Peyer's patch (tissue), 4 donors: ENCODE measurements at regions not wholly inside any gene's neighbourhood (a gene's known extent, or its start where the extent isn't known, plus 50 kb on each side); places are given as distances from the start of the nearest gene placed in this dataset.

Experiments used
- DNase-seq, 3 donors: peaks; one replicate each; pipeline ENCODE4 v3.0.0-alpha.2; 2017 to 2019
- H3K27ac ChIP-seq, 4 donors: fragments of 200-600 bp; sonication (generic); one replicate each; pipeline ENCODE4 v1.5.1; 2016 to 2019
- H3K27me3 ChIP-seq, 2 donors: fragments of 200-600 bp; sonication (generic); one replicate each; pipeline ENCODE4 v1.5.1; 2019
- H3K36me3 ChIP-seq, 3 donors: fragments of 200-600 bp; sonication (generic); one replicate each; pipeline ENCODE4 v1.5.1; 2016 to 2019
- H3K4me1 ChIP-seq, 4 donors: fragments of 200-600 bp; sonication (generic); one replicate each; pipeline ENCODE4 v1.5.1; 2016 to 2019
- H3K4me3 ChIP-seq, 4 donors: fragments of 200-600 bp; sonication (generic); 1 replicate in 3 of 4; 2 replicates in 1 of 4; pipeline ENCODE4 v1.5.1; 2016 to 2019; ENCODE audit warnings: mild to moderate bottlenecking in 1 of 4
- H3K9me3 ChIP-seq, 4 donors: fragments of 200-600 bp; sonication (generic); one replicate each; pipeline ENCODE4 v1.5.1; 2016 to 2019; ENCODE audit warnings: mild to moderate bottlenecking in 1 of 4
- POLR2A ChIP-seq, 2 donors: fragments of 450-650 bp; IDR thresholded peaks; one replicate each; pipeline ENCODE4 v1.5.1; 2017; ENCODE audit warnings: antibody characterized with exemption in 2 of 2, mild to moderate bottlenecking in 2 of 2, moderate library complexity in 2 of 2
- TF ChIP-seq, protein P1 (sequence below), 6 experiments: fragments of 450-650 bp in 4 of 6; fragments of 200-600 bp in 2 of 6; sonication (generic) in 1 of 6; IDR thresholded peaks; one replicate each; pipeline ENCODE4 v1.5.1; 2017 to 2019; ENCODE audit warnings: antibody characterized with exemption in 6 of 6, mild to moderate bottlenecking in 3 of 6, moderate library complexity in 1 of 6

- Histone ChIP-seq H3K27ac (no peak overlapping the region), H3K36me3 (peaks cover 0 to 3% (median 0%) of the 10 kb centered on the region in 3 donors), H3K27me3 (no peaks in the 10 kb centered on the region), H3K4me3 (no peak overlapping the region), H3K4me1 (no peaks in the 10 kb centered on the region), H3K9me3 (no peaks in the 10 kb centered on the region)
- DNase-seq: no peak
- TF ChIP-seq POLR2A (IDR thresholded peaks at IDR 0.05): no peak
- TF ChIP-seq, protein P1, sequence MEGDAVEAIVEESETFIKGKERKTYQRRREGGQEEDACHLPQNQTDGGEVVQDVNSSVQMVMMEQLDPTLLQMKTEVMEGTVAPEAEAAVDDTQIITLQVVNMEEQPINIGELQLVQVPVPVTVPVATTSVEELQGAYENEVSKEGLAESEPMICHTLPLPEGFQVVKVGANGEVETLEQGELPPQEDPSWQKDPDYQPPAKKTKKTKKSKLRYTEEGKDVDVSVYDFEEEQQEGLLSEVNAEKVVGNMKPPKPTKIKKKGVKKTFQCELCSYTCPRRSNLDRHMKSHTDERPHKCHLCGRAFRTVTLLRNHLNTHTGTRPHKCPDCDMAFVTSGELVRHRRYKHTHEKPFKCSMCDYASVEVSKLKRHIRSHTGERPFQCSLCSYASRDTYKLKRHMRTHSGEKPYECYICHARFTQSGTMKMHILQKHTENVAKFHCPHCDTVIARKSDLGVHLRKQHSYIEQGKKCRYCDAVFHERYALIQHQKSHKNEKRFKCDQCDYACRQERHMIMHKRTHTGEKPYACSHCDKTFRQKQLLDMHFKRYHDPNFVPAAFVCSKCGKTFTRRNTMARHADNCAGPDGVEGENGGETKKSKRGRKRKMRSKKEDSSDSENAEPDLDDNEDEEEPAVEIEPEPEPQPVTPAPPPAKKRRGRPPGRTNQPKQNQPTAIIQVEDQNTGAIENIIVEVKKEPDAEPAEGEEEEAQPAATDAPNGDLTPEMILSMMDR (IDR thresholded peaks at IDR 0.05): no peak
Measured at GRCh38 chr3:181274025-181274424, 284.5 kb upstream of the DNAJC19 start.

- Histone ChIP-seq H3K36me3 (no peaks in the 10 kb centered on the region), H3K4me3 (no peak overlapping the region), H3K27ac (no peak overlapping the region), H3K9me3 (no peaks in the 10 kb centered on the region), H3K27me3 (no peaks in the 10 kb centered on the region), H3K4me1 (no peaks in the 10 kb centered on the region)
- no peak for TF ChIP-seq POLR2A (IDR thresholded peaks at IDR 0.05)
- TF ChIP-seq, protein P1 (IDR thresholded peaks at IDR 0.05): no peak
- no peak for DNase-seq
Measured at GRCh38 chr3:181267312-181267711, 277.8 kb upstream of the DNAJC19 start.

GRCh38 chr3:181265750-181266333 is 276.3 kb upstream of the DNAJC19 start:
- Histone ChIP-seq H3K36me3 (no peaks in the 10 kb centered on the region), H3K27ac (no peak overlapping the region), H3K9me3 (no peaks in the 10 kb centered on the region), H3K27me3 (no peaks in the 10 kb centered on the region), H3K4me1 (no peaks in the 10 kb centered on the region), H3K4me3 (no peak overlapping the region)
- DNase-seq: no peak
- TF ChIP-seq, protein P1 (IDR thresholded peaks at IDR 0.05): no peak
- TF ChIP-seq POLR2A (IDR thresholded peaks at IDR 0.05): no peak

DNA sequence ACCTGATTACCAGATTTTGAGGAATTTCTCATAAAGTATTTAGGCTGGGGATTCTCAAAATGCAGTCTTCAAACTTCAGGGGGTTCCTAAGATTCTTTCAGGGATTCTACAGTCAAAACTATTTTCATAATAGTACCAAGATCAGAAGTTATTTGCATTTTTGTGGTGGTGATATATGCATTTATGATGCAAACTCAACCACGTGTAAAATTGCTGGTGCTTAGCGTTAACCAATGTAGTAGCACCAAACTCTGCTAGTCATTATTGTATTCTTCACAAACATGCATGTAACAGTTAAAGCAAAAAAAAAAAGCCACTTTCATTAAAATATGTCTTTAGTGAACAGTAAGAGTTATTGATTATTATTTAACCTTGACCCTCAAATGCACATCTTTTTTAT is 274.9 kb upstream of the DNAJC19 start:
- no peaks in the 10 kb centered on the region for H3K36me3 ChIP-seq
- no peak overlapping the region for H3K27ac ChIP-seq
- H3K4me1 ChIP-seq: no peaks in the 10 kb centered on the region
- no peak for DNase-seq
- H3K9me3 ChIP-seq: no peaks in the 10 kb centered on the region
- no peaks in the 10 kb centered on the region for H3K27me3 ChIP-seq
- no peak overlapping the region for H3K4me3 ChIP-seq
- TF ChIP-seq POLR2A (IDR thresholded peaks at IDR 0.05): no peak
- TF ChIP-seq, protein P1 (IDR thresholded peaks at IDR 0.05): no peak

DNA sequence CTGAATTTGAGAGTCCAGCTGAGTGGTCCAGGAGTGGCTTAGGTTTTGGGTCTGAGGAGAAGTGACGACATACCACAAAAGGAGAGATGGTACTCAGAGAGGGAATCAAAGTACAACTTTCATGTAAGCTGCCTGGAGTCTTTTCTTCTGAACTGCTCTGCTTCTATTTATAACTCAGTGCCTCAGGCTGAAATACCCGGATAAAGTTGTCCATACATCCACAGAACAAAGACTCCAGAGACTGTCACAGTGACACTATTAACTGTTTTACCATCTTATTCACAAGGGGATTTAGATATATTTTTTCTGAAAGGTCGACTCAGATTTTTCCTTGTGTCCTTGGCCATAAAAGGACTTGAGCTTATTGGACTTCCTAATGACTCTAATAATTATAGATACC is 264.3 kb upstream of the DNAJC19 start:
- no peak for TF ChIP-seq POLR2A (IDR thresholded peaks at IDR 0.05)
- TF ChIP-seq, protein P1 (IDR thresholded peaks at IDR 0.05): no peak
- H3K36me3 ChIP-seq: no peaks in the 10 kb centered on the region

GRCh38 chr3:181252631-181253030 is 263.1 kb upstream of the DNAJC19 start:
- no peak overlapping the region for H3K27ac ChIP-seq
- no peaks in the 10 kb centered on the region for H3K4me1 ChIP-seq
- H3K9me3 ChIP-seq: no peaks in the 10 kb centered on the region
- no peaks in the 10 kb centered on the region for H3K36me3 ChIP-seq
- H3K27me3 ChIP-seq: no peaks in the 10 kb centered on the region
- no peak overlapping the region for H3K4me3 ChIP-seq
- no peak for TF ChIP-seq POLR2A (IDR thresholded peaks at IDR 0.05)
- TF ChIP-seq, protein P1 (IDR thresholded peaks at IDR 0.05): no peak
- no peak for DNase-seq

More for the DNA sequence above, 264.3 kb upstream of the DNAJC19 start:
- no peak overlapping the region for H3K4me3 ChIP-seq
- H3K27me3 ChIP-seq: no peaks in the 10 kb centered on the region
- H3K9me3 ChIP-seq: no peaks in the 10 kb centered on the region
- no peak for DNase-seq
- no peaks in the 10 kb centered on the region for H3K4me1 ChIP-seq
- no peak overlapping the region for H3K27ac ChIP-seq
